ENCODE measurements at regions not wholly inside any gene's neighbourhood (a gene's known extent, or its start where the extent isn't known, plus 50 kb on each side); places are given as distances from the start of the nearest gene placed in this dataset.

- Mint-ChIP-seq H3K27me3 (ENCODE audit: unreplicated experiment) (peaks cover 2% of the 10 kb centered on the region), H3K36me3 (ENCODE audit: low read depth, unreplicated experiment) (no peaks in the 10 kb centered on the region), H3K4me3 (ENCODE audit: unreplicated experiment) (no peak overlapping the region), H3K4me1 (ENCODE audit: unreplicated experiment) (peaks cover 7% of the 10 kb centered on the region), H3K27ac (ENCODE audit: unreplicated experiment) (no peak overlapping the region), H3K9me3 (ENCODE audit: unreplicated experiment) (no peaks in the 10 kb centered on the region)
- TF ChIP-seq, protein P1, sequence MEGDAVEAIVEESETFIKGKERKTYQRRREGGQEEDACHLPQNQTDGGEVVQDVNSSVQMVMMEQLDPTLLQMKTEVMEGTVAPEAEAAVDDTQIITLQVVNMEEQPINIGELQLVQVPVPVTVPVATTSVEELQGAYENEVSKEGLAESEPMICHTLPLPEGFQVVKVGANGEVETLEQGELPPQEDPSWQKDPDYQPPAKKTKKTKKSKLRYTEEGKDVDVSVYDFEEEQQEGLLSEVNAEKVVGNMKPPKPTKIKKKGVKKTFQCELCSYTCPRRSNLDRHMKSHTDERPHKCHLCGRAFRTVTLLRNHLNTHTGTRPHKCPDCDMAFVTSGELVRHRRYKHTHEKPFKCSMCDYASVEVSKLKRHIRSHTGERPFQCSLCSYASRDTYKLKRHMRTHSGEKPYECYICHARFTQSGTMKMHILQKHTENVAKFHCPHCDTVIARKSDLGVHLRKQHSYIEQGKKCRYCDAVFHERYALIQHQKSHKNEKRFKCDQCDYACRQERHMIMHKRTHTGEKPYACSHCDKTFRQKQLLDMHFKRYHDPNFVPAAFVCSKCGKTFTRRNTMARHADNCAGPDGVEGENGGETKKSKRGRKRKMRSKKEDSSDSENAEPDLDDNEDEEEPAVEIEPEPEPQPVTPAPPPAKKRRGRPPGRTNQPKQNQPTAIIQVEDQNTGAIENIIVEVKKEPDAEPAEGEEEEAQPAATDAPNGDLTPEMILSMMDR (IDR thresholded peaks at IDR 0.05; ENCODE audit: unreplicated experiment): no peak
- no peak for DNase-seq (ENCODE audit: low spot score)
Observed at GRCh38 chr5:74326571-74327338, 313.8 kb downstream of the ENC1 start.

- Mint-ChIP-seq H3K27ac (ENCODE audit: unreplicated experiment) (no peak overlapping the region), H3K36me3 (ENCODE audit: low read depth, unreplicated experiment) (no peaks in the 10 kb centered on the region), H3K4me1 (ENCODE audit: unreplicated experiment) (peaks cover 7% of the 10 kb centered on the region), H3K9me3 (ENCODE audit: unreplicated experiment) (no peaks in the 10 kb centered on the region), H3K4me3 (ENCODE audit: unreplicated experiment) (no peak overlapping the region), H3K27me3 (ENCODE audit: unreplicated experiment) (peaks cover 2% of the 10 kb centered on the region)
- TF ChIP-seq, protein P1 (IDR thresholded peaks at IDR 0.05; ENCODE audit: unreplicated experiment): no peak
- no peak for DNase-seq (ENCODE audit: low spot score)
Observed at GRCh38 chr5:74325866-74326265, 314.7 kb downstream of the ENC1 start.

GRCh38 chr5:74324556-74324955 is 316.0 kb downstream of the ENC1 start:
- TF ChIP-seq, protein P1 (IDR thresholded peaks at IDR 0.05; ENCODE audit: unreplicated experiment): no peak
- no peak overlapping the region for H3K4me3 Mint-ChIP-seq (ENCODE audit: unreplicated experiment)
- DNase-seq (ENCODE audit: low spot score): no peak
- H3K27ac Mint-ChIP-seq (ENCODE audit: unreplicated experiment): no peak overlapping the region
- peaks cover 7% of the 10 kb centered on the region for H3K4me1 Mint-ChIP-seq (ENCODE audit: unreplicated experiment)
- no peaks in the 10 kb centered on the region for H3K36me3 Mint-ChIP-seq (ENCODE audit: low read depth, unreplicated experiment)
- no peaks in the 10 kb centered on the region for H3K9me3 Mint-ChIP-seq (ENCODE audit: unreplicated experiment)
- no peaks in the 10 kb centered on the region for H3K27me3 Mint-ChIP-seq (ENCODE audit: unreplicated experiment)

DNA sequence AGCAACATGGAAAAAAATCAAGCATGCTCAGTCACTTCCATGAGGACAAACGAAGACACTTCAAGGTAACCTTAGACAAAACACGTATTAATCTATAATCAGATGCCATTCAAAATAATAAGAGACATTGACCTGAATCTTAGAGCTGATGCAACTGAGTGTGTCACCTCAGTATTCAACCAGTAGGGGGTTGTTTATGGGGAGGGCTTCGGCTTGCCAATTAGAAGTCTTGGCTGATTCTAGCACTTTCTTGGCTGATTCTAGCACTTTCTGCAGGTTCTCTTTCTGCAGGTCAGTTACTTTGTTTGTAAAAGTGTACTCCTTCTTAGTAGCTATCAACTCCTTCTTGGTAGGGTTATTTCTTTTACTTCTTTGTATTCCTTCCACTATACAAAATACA is 317.6 kb downstream of the ENC1 start:
- TF ChIP-seq, protein P1 (IDR thresholded peaks at IDR 0.05; ENCODE audit: unreplicated experiment): no peak
- no peak for DNase-seq (ENCODE audit: low spot score)
- no peak overlapping the region for H3K27ac Mint-ChIP-seq (ENCODE audit: unreplicated experiment)
- no peaks in the 10 kb centered on the region for H3K36me3 Mint-ChIP-seq (ENCODE audit: low read depth, unreplicated experiment)
- peaks cover 7% of the 10 kb centered on the region for H3K4me1 Mint-ChIP-seq (ENCODE audit: unreplicated experiment)
- H3K27me3 Mint-ChIP-seq (ENCODE audit: unreplicated experiment): peaks cover 2% of the 10 kb centered on the region
- no peaks in the 10 kb centered on the region for H3K9me3 Mint-ChIP-seq (ENCODE audit: unreplicated experiment)
- H3K4me3 Mint-ChIP-seq (ENCODE audit: unreplicated experiment): no peak overlapping the region

- DNase-seq (ENCODE audit: low spot score): no peak
- Mint-ChIP-seq H3K4me3 (ENCODE audit: unreplicated experiment) (no peak overlapping the region), H3K4me1 (ENCODE audit: unreplicated experiment) (peaks cover 6% of the 10 kb centered on the region), H3K27me3 (ENCODE audit: unreplicated experiment) (peaks cover 2% of the 10 kb centered on the region), H3K27ac (ENCODE audit: unreplicated experiment) (no peak overlapping the region), H3K9me3 (ENCODE audit: unreplicated experiment) (no peaks in the 10 kb centered on the region), H3K36me3 (ENCODE audit: low read depth, unreplicated experiment) (no peaks in the 10 kb centered on the region)
- TF ChIP-seq, protein P1 (IDR thresholded peaks at IDR 0.05; ENCODE audit: unreplicated experiment): no peak
Observed at GRCh38 chr5:74322191-74322590, 318.3 kb downstream of the ENC1 start.

Data from endothelial cell (in vitro differentiated cells).